Liver (tissue), 8 donors: ENCODE measurements at regions not wholly inside any gene's neighbourhood (a gene's known extent, or its start where the extent isn't known, plus 50 kb on each side); places are given as distances from the start of the nearest gene placed in this dataset.
"Not testable (repeated sequence)": the region's sequence is repeated elsewhere in the genome, so short reads cannot be mapped to it uniquely, and the experiment has no call there.

Experiments
- DNase-seq: peaks from one replicate; pipeline ENCODE4 v3.0.0-alpha.2; 2017; ENCODE audit warnings: low spot score
- H3K27ac ChIP-seq, 2 donors: one replicate each; pipeline ENCODE4 v1.7.0; 2013; ENCODE audit warnings: inconsistent platforms in 2 of 2, low read length in 2 of 2, control low read depth in 1 of 2, low read depth in 1 of 2, mild to moderate bottlenecking in 1 of 2
- H3K27me3 ChIP-seq, 4 donors: one replicate each; pipeline versions ENCODE4 v1.6.1 to v1.7.0; 2013; ENCODE audit warnings: low read length in 3 of 4, inconsistent platforms in 1 of 4, mild to moderate bottlenecking in 1 of 4, moderate library complexity in 1 of 4; ENCODE audit not compliant: control insufficient read depth in 4 of 4, insufficient read depth in 4 of 4
- H3K36me3 ChIP-seq, 4 donors: one replicate each; pipeline versions ENCODE4 v1.6.1 to v1.7.0; 2013; ENCODE audit warnings: low read length in 3 of 4, mild to moderate bottlenecking in 3 of 4, low read depth in 1 of 4, moderate library complexity in 1 of 4; ENCODE audit not compliant: control insufficient read depth in 4 of 4, insufficient read depth in 3 of 4
- H3K4me1 ChIP-seq, 4 donors: one replicate each; pipeline versions ENCODE4 v1.6.1 to v1.7.0; 2013; ENCODE audit warnings: low read length in 3 of 4, mild to moderate bottlenecking in 3 of 4, moderate library complexity in 1 of 4; ENCODE audit not compliant: control insufficient read depth in 4 of 4, insufficient read depth in 4 of 4
- H3K4me3 ChIP-seq, 3 donors: one replicate each; pipeline versions ENCODE4 v1.6.1 to v1.7.0; 2013; ENCODE audit warnings: low read length in 3 of 3, control low read depth in 1 of 3, low read depth in 1 of 3, mild to moderate bottlenecking in 1 of 3
- H3K9ac ChIP-seq, 2 donors: one replicate each; pipeline ENCODE4 v1.7.0; 2013; ENCODE audit warnings: low read length in 2 of 2, mild to moderate bottlenecking in 2 of 2, moderate library complexity in 2 of 2, control low read depth in 1 of 2, low read depth in 1 of 2
- H3K9me3 ChIP-seq, 4 donors: one replicate each; pipeline versions ENCODE4 v1.6.1 to v1.7.0; 2013; ENCODE audit warnings: low read length in 3 of 4; ENCODE audit not compliant: control insufficient read depth in 4 of 4
- EGR1 ChIP-seq, 2 donors: IDR thresholded peaks; 2 replicates each; pipeline ENCODE4 v1.6.1; 2016 to 2018; ENCODE audit warnings: antibody characterized with exemption in 2 of 2, low read depth in 2 of 2
- FOXA1 ChIP-seq: IDR thresholded peaks from 2 replicates; pipeline ENCODE4 v1.6.1; 2016; ENCODE audit warnings: antibody characterized with exemption
- FOXA2 ChIP-seq: IDR thresholded peaks from 2 replicates; pipeline ENCODE4 v1.6.1; 2016; ENCODE audit warnings: antibody characterized with exemption
- HNF4A ChIP-seq, 2 donors: conservative IDR thresholded peaks; 2 replicates each; pipeline ENCODE4 v1.6.1; 2016; ENCODE audit warnings: antibody characterized with exemption in 2 of 2, mild to moderate bottlenecking in 2 of 2
- HNF4G ChIP-seq: IDR thresholded peaks from 2 replicates; pipeline ENCODE4 v1.6.1; 2016; ENCODE audit warnings: antibody characterized with exemption
- JUND ChIP-seq, 2 donors: IDR thresholded peaks; 2 replicates each; pipeline ENCODE4 v1.6.1; 2016; ENCODE audit warnings: antibody characterized with exemption in 2 of 2
- NR2F2 ChIP-seq: IDR thresholded peaks from 2 replicates; pipeline ENCODE4 v1.6.1; 2016; ENCODE audit warnings: antibody characterized with exemption
- SP1 ChIP-seq: IDR thresholded peaks from 2 replicates; pipeline ENCODE4 v1.6.1; 2018; ENCODE audit warnings: antibody characterized with exemption, mild to moderate bottlenecking
- YY1 ChIP-seq: IDR thresholded peaks from 2 replicates; pipeline ENCODE4 v1.6.1; 2016; ENCODE audit warnings: antibody characterized with exemption, mild to moderate bottlenecking
- ZBTB33 ChIP-seq: IDR thresholded peaks from 2 replicates; pipeline ENCODE4 v1.6.1; 2016; ENCODE audit warnings: antibody characterized with exemption
- WGBS: extraction: QIAGEN DNeasy Blood & Tissue Kit; methylation state at CpG from one replicate; pipeline ENCODE4 v1.1.7; 2013; 5-methylcytosine and 5-hydroxymethylcytosine counted together
- TF ChIP-seq, protein P1 (sequence below): fragments of 150-350 bp; IDR thresholded peaks from 2 replicates; pipeline ENCODE4 v1.5.1; 2017; ENCODE audit warnings: improper control_type of control experiment, low read depth, low read length; ENCODE audit not compliant: missing input control
- TF ChIP-seq, protein P2 (sequence below): IDR thresholded peaks from 2 replicates; pipeline ENCODE4 v1.6.1; 2016; ENCODE audit warnings: antibody characterized with exemption
- donor health status: healthy.
- donor health status: healthy.
- donor health status: healthy.
- donor health status: healthy.
- donor health status: healthy.

- WGBS: 89% methylated on average over 32 of the region's 32 CpGs
- H3K27me3 ChIP-seq, H3K4me1 ChIP-seq, H3K9ac ChIP-seq, H3K36me3 ChIP-seq, H3K27ac ChIP-seq, H3K4me3 ChIP-seq, DNase-seq, H3K9me3 ChIP-seq: not testable (repeated sequence)
Measured at GRCh38 chr15:77896147-77897112, 181.1 kb downstream of the TBC1D2B start.

DNA sequence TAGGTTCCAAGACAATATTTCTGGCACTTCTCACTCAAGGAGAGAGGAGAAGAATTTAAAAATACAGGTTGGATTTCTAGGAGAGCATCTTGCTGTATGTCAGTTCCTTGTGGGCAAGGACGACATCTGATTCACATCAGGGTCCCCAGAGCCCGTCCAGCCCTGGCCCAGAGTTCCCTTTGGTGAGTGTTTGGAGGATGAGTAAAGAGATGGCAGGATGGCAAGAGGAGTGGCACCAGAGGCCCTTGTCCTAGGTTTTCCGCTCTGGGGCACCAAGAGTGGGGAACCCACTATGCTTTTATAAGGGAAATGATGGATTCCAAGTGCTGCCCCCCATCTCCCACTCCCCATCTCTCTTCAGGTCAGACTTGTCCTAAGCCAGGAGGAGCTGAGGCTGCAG is 181.8 kb downstream of the TBC1D2B start:
- Histone ChIP-seq H3K9ac (no peak overlapping the region), H3K27ac (no peak overlapping the region), H3K27me3 (no peaks in the 10 kb centered on the region), H3K9me3 (no peaks in the 10 kb centered on the region), H3K4me3 (no peak overlapping the region), H3K4me1 (no peaks in the 10 kb centered on the region), H3K36me3 (no peaks in the 10 kb centered on the region)
- WGBS: 82% methylated on average over 3 of the region's 3 CpGs
- no peak for DNase-seq
- TF ChIP-seq HNF4G (no peak), HNF4A (conservative IDR thresholded peaks at IDR 0.05) (no peak), FOXA2 (no peak), ZBTB33 (no peak), EGR1 (IDR thresholded peaks at IDR 0.05; ENCODE audit: low read depth in 2 of 2) (no peak), FOXA1 (no peak), YY1 (no peak), SP1 (no peak), JUND (IDR thresholded peaks at IDR 0.05) (no peak), NR2F2 (no peak)
- TF ChIP-seq, protein P1, sequence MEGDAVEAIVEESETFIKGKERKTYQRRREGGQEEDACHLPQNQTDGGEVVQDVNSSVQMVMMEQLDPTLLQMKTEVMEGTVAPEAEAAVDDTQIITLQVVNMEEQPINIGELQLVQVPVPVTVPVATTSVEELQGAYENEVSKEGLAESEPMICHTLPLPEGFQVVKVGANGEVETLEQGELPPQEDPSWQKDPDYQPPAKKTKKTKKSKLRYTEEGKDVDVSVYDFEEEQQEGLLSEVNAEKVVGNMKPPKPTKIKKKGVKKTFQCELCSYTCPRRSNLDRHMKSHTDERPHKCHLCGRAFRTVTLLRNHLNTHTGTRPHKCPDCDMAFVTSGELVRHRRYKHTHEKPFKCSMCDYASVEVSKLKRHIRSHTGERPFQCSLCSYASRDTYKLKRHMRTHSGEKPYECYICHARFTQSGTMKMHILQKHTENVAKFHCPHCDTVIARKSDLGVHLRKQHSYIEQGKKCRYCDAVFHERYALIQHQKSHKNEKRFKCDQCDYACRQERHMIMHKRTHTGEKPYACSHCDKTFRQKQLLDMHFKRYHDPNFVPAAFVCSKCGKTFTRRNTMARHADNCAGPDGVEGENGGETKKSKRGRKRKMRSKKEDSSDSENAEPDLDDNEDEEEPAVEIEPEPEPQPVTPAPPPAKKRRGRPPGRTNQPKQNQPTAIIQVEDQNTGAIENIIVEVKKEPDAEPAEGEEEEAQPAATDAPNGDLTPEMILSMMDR: no peak
- TF ChIP-seq, protein P2, sequence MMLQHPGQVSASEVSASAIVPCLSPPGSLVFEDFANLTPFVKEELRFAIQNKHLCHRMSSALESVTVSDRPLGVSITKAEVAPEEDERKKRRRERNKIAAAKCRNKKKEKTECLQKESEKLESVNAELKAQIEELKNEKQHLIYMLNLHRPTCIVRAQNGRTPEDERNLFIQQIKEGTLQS: no peak

DNA sequence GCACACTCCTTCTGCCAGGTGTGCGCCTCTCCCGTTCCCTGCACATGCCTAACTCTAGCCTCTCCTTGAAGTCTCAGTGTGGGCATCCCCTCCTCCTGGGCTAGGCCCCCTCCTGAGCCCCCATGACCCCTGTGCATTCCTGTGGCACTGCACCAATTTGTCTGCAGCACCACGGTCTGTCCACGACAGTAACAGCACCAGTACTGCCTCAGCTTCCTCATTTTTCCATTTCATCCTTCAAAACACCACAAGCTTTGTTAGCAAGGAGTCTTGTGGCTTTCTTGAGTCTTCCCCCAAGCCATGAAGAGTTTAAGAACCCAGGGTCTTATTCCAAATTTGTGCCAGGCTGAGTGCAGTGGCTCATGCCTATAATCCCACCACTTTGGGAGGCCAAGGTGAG is 182.4 kb downstream of the TBC1D2B start:
- not testable (repeated sequence) for H3K27me3 ChIP-seq, H3K4me3 ChIP-seq, DNase-seq, H3K9ac ChIP-seq, H3K27ac ChIP-seq, H3K4me1 ChIP-seq, H3K36me3 ChIP-seq, H3K9me3 ChIP-seq
- 70% methylated on average over 4 of the region's 4 CpGs for WGBS

DNA sequence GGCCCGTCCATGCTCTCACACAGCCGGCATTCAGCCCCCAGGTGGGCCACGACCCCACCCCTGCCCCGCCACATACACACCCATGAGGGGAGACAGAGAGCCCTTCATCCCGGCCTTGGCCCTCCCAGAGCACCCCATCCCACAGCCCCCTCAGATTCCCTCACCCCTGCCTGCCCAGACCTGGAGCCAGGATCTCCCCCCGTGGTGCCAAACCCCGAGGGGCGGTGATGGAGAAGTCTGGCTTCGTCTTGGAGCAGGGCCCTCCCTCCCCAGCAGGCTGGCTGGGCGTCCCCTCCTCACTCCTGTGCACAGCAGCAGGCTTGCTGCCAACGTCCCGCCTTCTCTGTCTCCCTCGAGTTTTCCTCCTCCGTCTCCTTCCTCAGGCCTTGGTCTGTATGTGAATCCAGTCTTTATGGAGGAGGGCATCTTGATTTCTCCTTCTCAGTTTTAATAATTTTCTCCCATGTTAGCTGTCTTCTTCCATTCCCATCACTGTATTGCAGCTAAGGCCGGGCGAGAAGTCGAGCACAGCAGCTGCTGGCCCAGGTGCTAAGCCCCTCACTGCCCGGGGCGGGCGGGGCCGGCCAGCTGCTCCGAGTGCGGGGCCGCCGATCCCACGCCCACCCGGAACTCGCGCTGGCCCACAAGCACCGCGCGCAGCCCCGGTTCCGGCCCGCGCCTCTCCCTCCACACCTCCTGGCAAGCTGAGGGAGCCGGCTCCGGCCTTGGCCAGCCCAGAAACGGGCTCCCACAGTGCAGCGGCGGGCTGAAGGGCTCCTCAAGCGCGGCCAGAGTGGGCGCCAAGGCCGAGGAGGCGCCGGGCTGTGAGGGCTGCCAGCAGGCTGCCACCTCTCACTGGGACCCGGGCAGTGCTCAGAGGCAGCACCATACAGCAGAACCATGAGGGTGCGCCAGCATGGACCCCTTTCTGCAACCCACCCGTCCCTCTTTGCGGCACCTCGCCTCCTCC is 183.6 kb downstream of the TBC1D2B start:
- H3K9ac ChIP-seq, H3K27me3 ChIP-seq, H3K27ac ChIP-seq, H3K9me3 ChIP-seq, DNase-seq, H3K4me3 ChIP-seq, H3K36me3 ChIP-seq, H3K4me1 ChIP-seq: not testable (repeated sequence)
- 76% methylated on average over 51 of the region's 52 CpGs for WGBS

- H3K9me3 ChIP-seq, H3K4me1 ChIP-seq, H3K27me3 ChIP-seq, H3K4me3 ChIP-seq, H3K27ac ChIP-seq, DNase-seq, H3K9ac ChIP-seq, H3K36me3 ChIP-seq: not testable (repeated sequence)
- WGBS: 97% methylated on average over 7 of the region's 7 CpGs
Measured at GRCh38 chr15:77893246-77893645, 184.3 kb downstream of the TBC1D2B start.
